ENCODE measurements at regions not wholly inside any gene's neighbourhood (a gene's known extent, or its start where the extent isn't known, plus 50 kb on each side); places are given as distances from the start of the nearest gene placed in this dataset.
"Not testable (repeated sequence)": the region's sequence is repeated elsewhere in the genome, so short reads cannot be mapped to it uniquely, and the experiment has no call there.

DNA sequence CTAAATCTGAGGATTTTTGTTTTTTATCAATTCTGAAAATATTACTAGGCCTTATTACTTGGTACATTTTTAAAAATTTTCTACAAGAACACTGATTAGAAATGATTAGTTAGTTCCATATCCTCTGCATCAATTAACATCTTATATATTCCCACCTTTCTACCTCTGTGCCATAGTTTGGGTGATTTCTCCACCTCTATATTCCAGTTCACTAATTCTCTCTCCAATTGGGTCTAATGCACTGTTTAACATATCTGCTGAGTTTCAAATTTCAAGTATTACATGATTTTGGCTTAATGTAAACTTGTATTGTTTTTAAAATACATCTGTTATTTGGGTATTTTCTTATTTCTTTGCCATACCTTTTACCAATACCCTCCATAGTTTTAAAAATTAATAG is 705.7 kb upstream of the SALL3 start:
- dilution Hi-C loops (cut with MboI; ENCODE audit: extremely low pct_ligation_motif_present, low sequenced_read_pairs), result no loop called here
- Histone ChIP-seq H3K36me3 (ENCODE audit: control insufficient read depth in 2 of 2, extremely low read depth in 1 of 2, insufficient read depth in 2 of 2, low read length in 2 of 2) (no peaks in the 10 kb centered on the region), H4K20me1 (ENCODE audit: control insufficient read depth, extremely low read depth, insufficient read depth, low read length) (no peaks in the 10 kb centered on the region), H3K9me3 (ENCODE audit: control insufficient read depth, low read depth, low read length) (no peaks in the 10 kb centered on the region), H3K79me2 (ENCODE audit: control insufficient read depth, insufficient read depth, low read length) (no peaks in the 10 kb centered on the region), H3K27me3 (ENCODE audit: control insufficient read depth, extremely low read depth, insufficient read depth, low read length) (no peaks in the 10 kb centered on the region), H3K9me1 (ENCODE audit: control insufficient read depth, extremely low read depth, insufficient read depth, low read length) (no peaks in the 10 kb centered on the region), H3K9ac (ENCODE audit: control insufficient read depth, extremely low read depth, insufficient read depth, low read length) (no peak overlapping the region), H3K4me1 (ENCODE audit: control insufficient read depth, extremely low read depth, insufficient read depth, low read length) (no peaks in the 10 kb centered on the region), H2AFZ (ENCODE audit: control insufficient read depth, low read length) (no peak overlapping the region), H3K4me3 (ENCODE audit: control insufficient read depth in 2 of 3, extremely low read depth in 1 of 3, insufficient read depth in 2 of 3, low read depth in 1 of 3, low read length in 3 of 3) (no peak overlapping the region), H3K4me2 (ENCODE audit: control insufficient read depth, extremely low read depth, insufficient read depth, low read depth, low read length) (no peak overlapping the region), H3K27ac (ENCODE audit: control insufficient read depth, insufficient read depth, low read length) (no peak overlapping the region)
- FAIRE-seq (no peak), DNase-seq (ENCODE audit: low read depth, low spot score) (no peak)
- TF ChIP-seq EZH2 (IDR thresholded peaks at IDR 0.05; ENCODE audit: low read length) (no peak), CTCF (optimal IDR thresholded peaks at IDR 0.05 in 1 of 3, IDR thresholded peaks at IDR 0.05 in 1 of 3, conservative IDR thresholded peaks at IDR 0.05 in 1 of 3; ENCODE audit: extremely low read depth in 1 of 3, insufficient read depth in 2 of 3, low read length in 3 of 3) (no peak)

- H3K9me3 ChIP-seq (ENCODE audit: control insufficient read depth, low read depth, low read length); DNase-seq (ENCODE audit: low read depth, low spot score); H3K79me2 ChIP-seq (ENCODE audit: control insufficient read depth, insufficient read depth, low read length); H3K27me3 ChIP-seq (ENCODE audit: control insufficient read depth, extremely low read depth, insufficient read depth, low read length); H3K4me3 ChIP-seq (ENCODE audit: control insufficient read depth in 2 of 3, extremely low read depth in 1 of 3, insufficient read depth in 2 of 3, low read depth in 1 of 3, low read length in 3 of 3); H3K4me2 ChIP-seq (ENCODE audit: control insufficient read depth, extremely low read depth, insufficient read depth, low read depth, low read length); H3K9ac ChIP-seq (ENCODE audit: control insufficient read depth, extremely low read depth, insufficient read depth, low read length); H4K20me1 ChIP-seq (ENCODE audit: control insufficient read depth, extremely low read depth, insufficient read depth, low read length); dilution Hi-C loops (cut with MboI; ENCODE audit: extremely low pct_ligation_motif_present, low sequenced_read_pairs); H3K27ac ChIP-seq (ENCODE audit: control insufficient read depth, insufficient read depth, low read length); H3K36me3 ChIP-seq (ENCODE audit: control insufficient read depth in 2 of 2, extremely low read depth in 1 of 2, insufficient read depth in 2 of 2, low read length in 2 of 2); H3K4me1 ChIP-seq (ENCODE audit: control insufficient read depth, extremely low read depth, insufficient read depth, low read length); H2AFZ ChIP-seq (ENCODE audit: control insufficient read depth, low read length); H3K9me1 ChIP-seq (ENCODE audit: control insufficient read depth, extremely low read depth, insufficient read depth, low read length); FAIRE-seq: not testable (repeated sequence)
Observed at GRCh38 chr18:78283425-78283824, 696.2 kb upstream of the SALL3 start.

- H3K27me3 ChIP-seq (ENCODE audit: control insufficient read depth, extremely low read depth, insufficient read depth, low read length), result no peaks in the 10 kb centered on the region
- no peak for DNase-seq (ENCODE audit: low read depth, low spot score)
- no peak overlapping the region for H3K4me2 ChIP-seq (ENCODE audit: control insufficient read depth, extremely low read depth, insufficient read depth, low read depth, low read length)
- H3K27ac ChIP-seq (ENCODE audit: control insufficient read depth, insufficient read depth, low read length), result no peak overlapping the region
- H3K9me1 ChIP-seq (ENCODE audit: control insufficient read depth, extremely low read depth, insufficient read depth, low read length), result no peaks in the 10 kb centered on the region
- no peak for FAIRE-seq
- H3K9ac ChIP-seq (ENCODE audit: control insufficient read depth, extremely low read depth, insufficient read depth, low read length), result no peak overlapping the region
- H2AFZ ChIP-seq (ENCODE audit: control insufficient read depth, low read length), result no peak overlapping the region
- H3K79me2 ChIP-seq (ENCODE audit: control insufficient read depth, insufficient read depth, low read length), result no peaks in the 10 kb centered on the region
- no peaks in the 10 kb centered on the region for H3K4me1 ChIP-seq (ENCODE audit: control insufficient read depth, extremely low read depth, insufficient read depth, low read length)
- no peaks in the 10 kb centered on the region for H3K36me3 ChIP-seq (ENCODE audit: control insufficient read depth in 2 of 2, extremely low read depth in 1 of 2, insufficient read depth in 2 of 2, low read length in 2 of 2)
- peaks cover 6% of the 10 kb centered on the region for H3K9me3 ChIP-seq (ENCODE audit: control insufficient read depth, low read depth, low read length)
- dilution Hi-C loops (cut with MboI; ENCODE audit: extremely low pct_ligation_motif_present, low sequenced_read_pairs), result no loop called here
- no peak for TF ChIP-seq CTCF (optimal IDR thresholded peaks at IDR 0.05 in 1 of 3, IDR thresholded peaks at IDR 0.05 in 1 of 3, conservative IDR thresholded peaks at IDR 0.05 in 1 of 3; ENCODE audit: extremely low read depth in 1 of 3, insufficient read depth in 2 of 3, low read length in 3 of 3)
- TF ChIP-seq EZH2 (IDR thresholded peaks at IDR 0.05; ENCODE audit: low read length), result no peak
- H3K4me3 ChIP-seq (ENCODE audit: control insufficient read depth in 2 of 3, extremely low read depth in 1 of 3, insufficient read depth in 2 of 3, low read depth in 1 of 3, low read length in 3 of 3), result no peak overlapping the region
- no peaks in the 10 kb centered on the region for H4K20me1 ChIP-seq (ENCODE audit: control insufficient read depth, extremely low read depth, insufficient read depth, low read length)
Observed at GRCh38 chr18:78292618-78293380, 686.8 kb upstream of the SALL3 start.

Measured in keratinocyte (primary cell).